ENCODE measurements at regions not wholly inside any gene's neighbourhood (a gene's known extent, or its start where the extent isn't known, plus 50 kb on each side); places are given as distances from the start of the nearest gene placed in this dataset.

DNA sequence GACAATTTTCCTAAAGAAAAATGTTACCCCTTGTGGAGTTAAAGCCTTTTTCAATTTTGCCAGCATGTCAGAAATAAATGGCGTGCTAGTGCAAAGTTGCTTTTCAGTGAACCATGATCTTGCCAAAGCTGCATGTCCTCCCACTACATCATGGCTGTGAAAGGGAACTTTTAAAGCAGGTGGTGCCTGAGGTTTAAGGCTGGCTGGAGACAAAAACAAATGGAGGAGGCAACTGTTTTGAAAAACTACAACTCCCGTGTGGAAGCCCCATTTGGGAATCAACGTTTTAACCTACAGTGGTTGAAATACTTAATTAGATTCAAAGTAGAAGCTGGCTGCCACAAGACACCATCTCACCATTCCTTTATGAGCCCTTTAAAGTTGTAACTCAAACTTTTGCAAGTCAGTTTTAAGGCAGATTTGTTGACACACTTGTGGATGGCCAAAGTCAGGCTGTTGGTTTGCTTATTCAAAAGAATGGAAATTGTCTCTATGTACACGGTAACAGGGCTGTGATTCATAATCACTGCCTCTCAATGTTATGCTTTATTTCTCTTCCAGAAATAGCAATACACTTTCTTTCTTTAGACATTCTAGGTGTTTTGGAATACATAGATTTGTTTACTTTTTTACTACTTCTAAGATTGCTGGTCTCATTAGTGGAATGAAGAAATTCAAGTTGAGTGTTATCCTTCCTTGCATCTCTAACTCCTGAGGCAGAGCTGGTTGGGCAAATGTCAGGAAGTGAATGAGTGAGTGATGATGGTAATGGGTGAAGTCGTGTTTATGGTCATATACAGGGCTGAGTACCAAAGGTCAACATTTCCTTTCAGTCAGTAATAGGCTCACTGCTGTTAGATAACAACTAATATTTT, 196.4 kb upstream of the GMDS start:
- Histone ChIP-seq H2AFZ (ENCODE audit: low read length) (peak overlapping the region; percentile 18), H3K36me3 (ENCODE audit: low read depth, low read length) (no peaks in the 10 kb centered on the region), H3K4me2 (ENCODE audit: low read length) (peak overlapping the region; percentile 8), H3K9me2 (replicated peaks; ENCODE audit: low read length) (no peaks in the 10 kb centered on the region), H4K20me1 (ENCODE audit: low read length) (no peaks in the 10 kb centered on the region), H3K9ac (ENCODE audit: low read length) (0 out of 2 replicates have a peak overlapping the region, but pooled peaks have one; percentile 5), H3K79me2 (ENCODE audit: low read length) (no peaks in the 10 kb centered on the region), H3K27me3 (ENCODE audit: low read length) (no peaks in the 10 kb centered on the region), H3K4me1 (ENCODE audit: insufficient read depth, low read length) (peaks cover 16% of the 10 kb centered on the region), H3K4me3 (ENCODE audit: low read length) (no peak overlapping the region), H3K9me3 (ENCODE audit: low read length) (no peaks in the 10 kb centered on the region), H3F3A (ENCODE audit: low read length, unreplicated experiment) (no peaks in the 10 kb centered on the region), H3K27ac (ENCODE audit: low read length) (peak overlapping the region; percentile 57)
- ChIA-PET POLR2A (ENCODE audit: unreplicated experiment) (no interaction called here), CTCF (interaction anchor here (0.6 kb wide), 1 partner anchor 103 kb away, joined by 5 read pairs; no protein-coding TSS in a partner anchor)
- no peak for TF ChIP-seq EZH2phosphoT487 (IDR thresholded peaks at IDR 0.05; ENCODE audit: borderline replicate concordance, low read length)
- TF ChIP-seq, protein P1, sequence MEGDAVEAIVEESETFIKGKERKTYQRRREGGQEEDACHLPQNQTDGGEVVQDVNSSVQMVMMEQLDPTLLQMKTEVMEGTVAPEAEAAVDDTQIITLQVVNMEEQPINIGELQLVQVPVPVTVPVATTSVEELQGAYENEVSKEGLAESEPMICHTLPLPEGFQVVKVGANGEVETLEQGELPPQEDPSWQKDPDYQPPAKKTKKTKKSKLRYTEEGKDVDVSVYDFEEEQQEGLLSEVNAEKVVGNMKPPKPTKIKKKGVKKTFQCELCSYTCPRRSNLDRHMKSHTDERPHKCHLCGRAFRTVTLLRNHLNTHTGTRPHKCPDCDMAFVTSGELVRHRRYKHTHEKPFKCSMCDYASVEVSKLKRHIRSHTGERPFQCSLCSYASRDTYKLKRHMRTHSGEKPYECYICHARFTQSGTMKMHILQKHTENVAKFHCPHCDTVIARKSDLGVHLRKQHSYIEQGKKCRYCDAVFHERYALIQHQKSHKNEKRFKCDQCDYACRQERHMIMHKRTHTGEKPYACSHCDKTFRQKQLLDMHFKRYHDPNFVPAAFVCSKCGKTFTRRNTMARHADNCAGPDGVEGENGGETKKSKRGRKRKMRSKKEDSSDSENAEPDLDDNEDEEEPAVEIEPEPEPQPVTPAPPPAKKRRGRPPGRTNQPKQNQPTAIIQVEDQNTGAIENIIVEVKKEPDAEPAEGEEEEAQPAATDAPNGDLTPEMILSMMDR (conservative IDR thresholded peaks at IDR 0.05; ENCODE audit: low read depth, low read length), result no peak
- no peak for TF ChIP-seq EZH2 (IDR thresholded peaks at IDR 0.05; ENCODE audit: low read length, unreplicated experiment)
- ATAC-seq, result peak; percentile 94
- intact Hi-C loops (cut with micrococcal nuclease), result loop anchor here (2.0 to 5.0 kb wide), 2 partner anchors 65 to 80 kb away; no protein-coding TSS in a partner anchor
- peak; percentile 71 for DNase-seq
- no TSS peak for BruUV-seq (replicated peaks)

DNA sequence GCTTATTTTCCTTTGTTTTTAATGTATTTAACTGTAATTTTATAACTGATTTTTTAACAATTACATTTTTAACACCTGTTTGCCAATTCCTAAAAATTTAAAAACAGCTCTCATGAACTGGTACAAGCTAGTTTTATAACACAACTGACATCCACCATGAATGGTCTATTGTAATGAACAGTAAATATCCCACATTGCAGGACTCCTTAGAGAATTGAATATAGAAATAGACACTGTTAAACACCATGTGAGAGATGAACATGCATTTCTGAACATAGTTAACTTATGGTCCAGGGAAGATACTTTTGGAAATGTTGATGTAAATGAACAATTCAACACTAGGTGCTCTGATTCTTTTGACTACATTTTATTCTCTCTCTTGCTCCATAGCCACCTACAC, 195.1 kb upstream of the GMDS start:
- Histone ChIP-seq H3K4me1 (ENCODE audit: insufficient read depth, low read length) (peaks cover 16% of the 10 kb centered on the region), H3K4me3 (ENCODE audit: low read length) (no peak overlapping the region), H3K9me2 (replicated peaks; ENCODE audit: low read length) (no peaks in the 10 kb centered on the region), H3K9ac (ENCODE audit: low read length) (no peak overlapping the region), H2AFZ (ENCODE audit: low read length) (no peak overlapping the region), H3K9me3 (ENCODE audit: low read length) (no peaks in the 10 kb centered on the region), H3F3A (ENCODE audit: low read length, unreplicated experiment) (no peaks in the 10 kb centered on the region), H3K79me2 (ENCODE audit: low read length) (no peaks in the 10 kb centered on the region), H3K36me3 (ENCODE audit: low read depth, low read length) (no peaks in the 10 kb centered on the region), H3K27me3 (ENCODE audit: low read length) (no peaks in the 10 kb centered on the region), H3K27ac (ENCODE audit: low read length) (no peak overlapping the region), H3K4me2 (ENCODE audit: low read length) (no peak overlapping the region), H4K20me1 (ENCODE audit: low read length) (no peaks in the 10 kb centered on the region)
- DNase-seq, result no peak
- ChIA-PET CTCF (no interaction called here), POLR2A (ENCODE audit: unreplicated experiment) (no interaction called here)
- ATAC-seq, result no peak
- intact Hi-C loops (cut with micrococcal nuclease), result loop anchor here (2.0 to 5.0 kb wide), 2 partner anchors 64 to 82 kb away; no protein-coding TSS in a partner anchor
- no peak for TF ChIP-seq EZH2 (IDR thresholded peaks at IDR 0.05; ENCODE audit: low read length, unreplicated experiment)
- TF ChIP-seq, protein P1 (conservative IDR thresholded peaks at IDR 0.05; ENCODE audit: low read depth, low read length), result no peak
- no TSS peak for BruUV-seq (replicated peaks)

DNA sequence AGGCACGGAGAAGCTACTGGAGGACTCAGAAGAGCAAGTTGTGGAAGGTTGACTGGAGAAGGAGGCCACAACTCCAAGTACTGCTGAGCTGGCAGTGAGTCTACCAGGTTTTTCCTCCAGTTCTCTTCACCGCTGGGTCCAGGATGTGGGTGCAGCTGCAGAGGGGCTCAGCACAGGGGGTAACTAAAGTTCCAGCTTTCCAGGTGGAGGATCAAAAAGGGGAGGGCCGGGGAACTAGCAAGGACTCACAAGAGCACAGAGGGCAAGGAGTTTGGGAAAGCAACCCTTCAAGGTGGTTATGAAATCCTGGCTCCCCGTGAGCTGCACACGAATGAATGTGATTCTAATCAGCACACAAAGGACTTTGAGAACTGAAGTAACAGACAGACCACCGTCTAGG, 194.2 kb upstream of the GMDS start:
- TF ChIP-seq, protein P1 (conservative IDR thresholded peaks at IDR 0.05; ENCODE audit: low read depth, low read length), result no peak
- TF ChIP-seq EZH2 (IDR thresholded peaks at IDR 0.05; ENCODE audit: low read length, unreplicated experiment) (no peak), EZH2phosphoT487 (IDR thresholded peaks at IDR 0.05; ENCODE audit: borderline replicate concordance, low read length) (no peak)
- DNase-seq (no peak), ATAC-seq (no peak)
- Histone ChIP-seq H3K4me2 (ENCODE audit: low read length) (no peak overlapping the region), H3K36me3 (ENCODE audit: low read depth, low read length) (no peaks in the 10 kb centered on the region), H3F3A (ENCODE audit: low read length, unreplicated experiment) (no peaks in the 10 kb centered on the region), H2AFZ (ENCODE audit: low read length) (no peak overlapping the region), H3K27ac (ENCODE audit: low read length) (no peak overlapping the region), H3K9me2 (replicated peaks; ENCODE audit: low read length) (no peaks in the 10 kb centered on the region), H3K9ac (ENCODE audit: low read length) (no peak overlapping the region), H3K4me1 (ENCODE audit: insufficient read depth, low read length) (peaks cover 22% of the 10 kb centered on the region), H3K27me3 (ENCODE audit: low read length) (no peaks in the 10 kb centered on the region), H3K9me3 (ENCODE audit: low read length) (no peaks in the 10 kb centered on the region), H3K79me2 (ENCODE audit: low read length) (no peaks in the 10 kb centered on the region), H3K4me3 (ENCODE audit: low read length) (no peak overlapping the region), H4K20me1 (ENCODE audit: low read length) (no peaks in the 10 kb centered on the region)
- ChIA-PET POLR2A (ENCODE audit: unreplicated experiment) (no interaction called here), CTCF (no interaction called here)
- BruUV-seq (replicated peaks), result no TSS peak
- intact Hi-C loops (cut with micrococcal nuclease), result loop anchor here (2.0 to 5.0 kb wide), 2 partner anchors 63 to 83 kb away; no protein-coding TSS in a partner anchor

Data from PC-3 (cell line).